Fibroblast of villous mesenchyme (primary cell): ENCODE measurements at regions not wholly inside any gene's neighbourhood (a gene's known extent, or its start where the extent isn't known, plus 50 kb on each side); places are given as distances from the start of the nearest gene placed in this dataset.
"Not testable (repeated sequence)": the region's sequence is repeated elsewhere in the genome, so short reads cannot be mapped to it uniquely, and the experiment has no call there.

Experiments
- DNase-seq: peaks from one replicate; pipeline ENCODE4 v3.0.0-alpha.2; 2010; ENCODE audit warnings: low read depth
- H3K4me3 ChIP-seq: 2 replicates; pipeline ENCODE4 v1.5.1; 2011; ENCODE audit warnings: low read depth, mild to moderate bottlenecking, low read length
- CTCF ChIP-seq: IDR thresholded peaks from 2 replicates; pipeline ENCODE4 v1.5.1; 2012; ENCODE audit warnings: low read depth, mild to moderate bottlenecking, low read length; ENCODE audit not compliant: insufficient read depth

GRCh38 chr4:120281581-120281980 is 214.9 kb upstream of the MAD2L1 start:
- TF ChIP-seq CTCF = no peak
- H3K4me3 ChIP-seq = no peak overlapping the region
- no peak for DNase-seq

- no peak for DNase-seq
- no peak overlapping the region for H3K4me3 ChIP-seq
- TF ChIP-seq CTCF = no peak
Observed at GRCh38 chr4:120277391-120277790, 210.7 kb upstream of the MAD2L1 start.

GRCh38 chr4:120266602-120267001 is 200.0 kb upstream of the MAD2L1 start:
- no peak for DNase-seq
- TF ChIP-seq CTCF = no peak
- H3K4me3 ChIP-seq = no peak overlapping the region

- H3K4me3 ChIP-seq = no peak overlapping the region
- DNase-seq = no peak
- no peak for TF ChIP-seq CTCF
Observed at GRCh38 chr4:120263618-120264017, 197.0 kb upstream of the MAD2L1 start.

- H3K4me3 ChIP-seq = no peak overlapping the region
- no peak for DNase-seq
- TF ChIP-seq CTCF = no peak
Observed at GRCh38 chr4:120261117-120261516, 194.5 kb upstream of the MAD2L1 start.

GRCh38 chr4:120256112-120256775 is 189.6 kb upstream of the MAD2L1 start:
- H3K4me3 ChIP-seq, DNase-seq: not testable (repeated sequence)

GRCh38 chr4:120238277-120238973 is 171.8 kb upstream of the MAD2L1 start:
- no peak for TF ChIP-seq CTCF
- no peak for DNase-seq
- H3K4me3 ChIP-seq = no peak overlapping the region
